HG02798 (cell line): ENCODE measurements at regions not wholly inside any gene's neighbourhood (a gene's known extent, or its start where the extent isn't known, plus 50 kb on each side); places are given as distances from the start of the nearest gene placed in this dataset.
A peak's percentile ranks its signal among the peaks of the same experiment; 100 is the strongest.
"Not testable (repeated sequence)": the region's sequence is repeated elsewhere in the genome, so short reads cannot be mapped to it uniquely, and the experiment has no call there.

Experiments used
- ATAC-seq: cut with Tn5 transposase; IDR thresholded peaks from one replicate; pipeline ENCODE4 v1.9.1; 2021; ENCODE audit warnings: mild to moderate bottlenecking; ENCODE audit not compliant: unreplicated experiment, poor library complexity

DNA sequence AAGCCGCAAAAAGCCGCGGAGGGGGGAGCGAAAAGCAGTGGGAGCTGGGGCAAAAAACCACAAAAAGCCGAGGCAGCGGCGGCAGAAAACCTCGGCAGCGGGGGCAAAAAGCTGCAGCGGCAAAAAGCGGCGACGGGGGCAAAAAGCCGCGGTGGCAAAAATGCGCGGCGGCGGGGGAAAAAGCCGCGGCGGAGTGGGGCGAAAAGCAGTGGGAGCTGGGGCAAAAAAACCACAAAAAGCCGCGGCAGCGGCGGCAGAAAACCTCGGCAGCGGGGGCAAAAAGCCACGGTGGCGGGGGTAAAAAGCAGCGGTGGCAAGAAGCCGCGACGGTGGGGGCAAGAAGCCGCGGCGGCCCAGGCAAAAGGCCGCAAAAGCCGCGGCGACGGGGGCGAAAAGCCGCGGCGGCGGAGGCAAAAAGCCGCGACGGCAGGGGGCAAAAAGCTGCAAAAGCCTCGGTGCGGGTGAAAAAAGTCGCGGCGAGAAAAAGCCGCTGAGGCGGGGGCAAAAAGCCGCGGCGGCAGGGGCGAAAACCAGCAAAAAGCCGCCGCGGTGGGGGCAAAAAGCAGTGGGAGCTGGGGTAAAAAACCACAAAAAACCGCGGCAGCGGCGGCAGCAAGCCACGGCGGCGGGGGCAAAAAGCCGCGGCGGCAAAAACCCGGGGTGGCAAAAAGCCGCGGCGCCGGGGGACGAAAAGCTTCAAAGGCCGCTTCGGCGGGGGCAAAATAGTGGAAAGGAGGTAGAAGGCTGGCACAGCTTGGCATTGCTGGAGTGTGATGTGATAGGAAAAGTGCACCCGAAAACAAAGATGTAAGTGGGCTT is 135.9 kb downstream of the ZNF92 start:
- ATAC-seq: no peak

GRCh38 chr7:65510187-65510538 is 136.5 kb downstream of the ZNF92 start:
- not testable (repeated sequence) for ATAC-seq

DNA sequence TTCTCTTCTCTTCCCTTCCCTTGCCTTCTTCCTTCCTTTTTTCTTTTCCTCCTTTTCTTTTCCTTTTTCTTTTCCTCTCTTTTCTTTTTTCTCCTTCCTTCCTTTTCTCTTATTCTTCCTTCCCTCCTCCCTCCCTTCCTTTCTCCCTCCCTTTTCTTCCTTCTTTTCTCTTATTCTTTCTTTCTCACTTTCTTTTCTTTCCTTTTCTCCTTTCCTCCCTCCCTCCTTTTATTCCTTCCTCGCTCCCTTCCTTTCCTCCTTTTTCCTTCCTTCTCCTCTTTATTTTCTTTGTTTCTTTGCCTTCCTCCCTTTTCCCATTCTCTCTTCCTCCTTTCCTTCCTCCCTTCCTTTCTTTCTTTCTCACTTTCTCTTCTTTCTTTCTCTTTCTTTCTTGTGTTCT is 146.1 kb downstream of the ZNF92 start:
- ATAC-seq: not testable (repeated sequence)

GRCh38 chr7:65545465-65546161 is 172.0 kb downstream of the ZNF92 start:
- not testable (repeated sequence) for ATAC-seq

DNA sequence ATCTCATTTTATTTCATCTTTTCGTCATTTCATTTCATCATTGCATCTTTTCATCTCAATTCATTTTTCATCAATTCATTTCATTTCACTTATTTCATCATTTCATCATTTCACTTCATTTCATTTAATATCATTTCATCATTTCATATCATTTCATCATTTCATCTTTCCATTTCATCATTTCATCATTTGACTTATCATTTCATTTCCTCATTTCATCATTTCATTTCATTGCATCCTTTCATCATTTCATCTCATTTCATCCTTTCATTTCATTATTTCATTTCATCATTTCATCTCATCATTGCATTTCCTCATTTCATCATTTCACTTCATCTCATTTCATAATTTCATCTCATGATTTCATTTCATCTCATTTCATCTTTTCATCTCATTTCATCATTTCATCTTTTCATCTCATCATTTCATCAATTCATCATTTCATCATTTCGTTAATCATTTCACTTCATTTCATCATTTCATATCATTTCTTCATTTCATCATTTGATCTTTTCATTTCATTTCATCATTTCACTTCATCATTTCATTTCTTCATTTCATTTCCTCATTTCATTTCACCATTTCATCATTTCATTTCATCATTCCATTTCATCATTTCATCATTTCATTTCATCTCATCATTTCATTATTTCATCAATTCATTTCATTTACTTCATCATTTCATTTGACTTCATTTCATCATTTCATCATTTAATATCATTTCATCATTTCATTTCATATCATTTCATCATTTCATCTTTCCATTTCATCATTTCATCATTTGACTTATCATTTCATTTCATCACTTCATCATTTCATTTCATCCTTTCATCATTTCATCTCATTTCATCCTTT is 176.2 kb downstream of the ZNF92 start:
- not testable (repeated sequence) for ATAC-seq

DNA sequence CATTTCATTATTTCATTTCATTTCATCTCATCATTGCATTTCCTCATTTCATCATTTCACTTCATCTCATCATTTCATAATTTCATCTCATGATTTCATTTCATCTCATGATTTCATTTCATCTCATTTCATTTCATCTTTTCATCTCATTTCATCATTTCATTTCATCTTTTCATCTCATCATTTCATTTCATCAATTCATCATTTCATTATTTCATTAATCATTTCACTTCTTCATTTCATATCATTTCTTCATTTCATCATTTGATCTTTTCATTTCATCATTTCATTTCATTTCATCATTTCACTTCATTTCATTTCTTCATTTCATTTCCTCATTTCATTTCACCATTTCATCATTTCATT is 176.8 kb downstream of the ZNF92 start:
- ATAC-seq: not testable (repeated sequence)

DNA sequence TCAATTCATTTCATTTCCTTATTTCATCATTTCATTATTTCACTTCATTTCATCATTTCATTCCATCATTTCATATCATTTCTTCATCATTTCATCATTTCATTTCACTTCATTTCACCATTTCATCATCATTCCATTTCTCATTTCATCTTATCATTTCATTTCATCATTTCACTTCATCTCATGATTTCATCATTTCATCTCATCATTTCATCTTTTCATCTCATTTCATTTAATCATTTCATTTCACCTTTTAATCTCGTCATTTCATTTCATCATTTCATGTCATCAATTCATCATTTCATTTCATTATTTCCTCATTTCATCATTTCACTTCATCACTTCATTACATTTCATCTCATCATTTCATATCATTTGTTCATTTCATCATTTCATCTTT is 177.4 kb downstream of the ZNF92 start:
- not testable (repeated sequence) for ATAC-seq

DNA sequence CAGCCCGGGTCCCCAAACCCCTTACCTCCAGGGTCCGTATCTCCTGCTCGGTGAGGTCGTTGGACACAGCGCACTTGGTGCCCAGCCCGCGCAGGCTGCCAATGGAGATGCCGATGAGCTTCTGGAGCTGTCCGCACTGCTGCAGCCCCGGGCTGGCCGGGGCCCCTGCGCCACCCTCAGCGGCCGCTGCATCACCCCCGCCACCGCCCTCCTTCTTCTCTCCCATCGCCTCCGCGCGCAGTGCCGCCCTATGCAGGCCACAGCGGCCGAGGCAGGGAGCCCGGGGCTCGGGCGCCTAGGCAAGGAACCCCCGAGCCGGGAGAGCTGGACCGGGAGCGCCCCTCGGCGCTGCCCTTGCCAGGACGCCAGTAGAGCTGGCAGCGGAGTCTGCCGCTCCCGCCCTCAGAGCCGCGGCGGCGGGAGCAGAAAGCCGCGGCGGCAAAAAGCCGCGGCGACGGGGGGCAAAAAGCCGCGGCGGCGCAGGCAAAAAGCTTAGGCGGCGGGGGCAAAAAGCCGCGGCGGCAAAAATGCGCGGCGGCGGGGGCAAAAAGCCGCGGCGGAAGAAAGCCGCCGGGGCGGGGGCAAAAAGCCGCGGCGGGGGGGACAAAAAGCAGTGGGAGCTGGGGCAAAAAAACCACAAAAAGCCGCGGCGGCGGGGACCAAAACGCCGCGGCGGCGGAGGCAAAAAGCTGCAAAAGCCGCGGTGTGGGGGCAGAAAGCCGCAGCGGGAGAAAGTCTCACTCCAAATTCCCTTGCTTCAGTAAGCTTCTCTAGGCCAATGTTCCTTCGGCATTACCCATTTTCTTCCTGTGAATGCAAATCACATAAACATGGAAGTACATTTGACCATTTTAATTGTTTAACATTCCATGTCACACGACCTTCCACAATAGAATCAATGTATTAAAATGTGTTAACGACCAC is 181.2 kb downstream of the ZNF92 start:
- ATAC-seq: not testable (repeated sequence)

DNA sequence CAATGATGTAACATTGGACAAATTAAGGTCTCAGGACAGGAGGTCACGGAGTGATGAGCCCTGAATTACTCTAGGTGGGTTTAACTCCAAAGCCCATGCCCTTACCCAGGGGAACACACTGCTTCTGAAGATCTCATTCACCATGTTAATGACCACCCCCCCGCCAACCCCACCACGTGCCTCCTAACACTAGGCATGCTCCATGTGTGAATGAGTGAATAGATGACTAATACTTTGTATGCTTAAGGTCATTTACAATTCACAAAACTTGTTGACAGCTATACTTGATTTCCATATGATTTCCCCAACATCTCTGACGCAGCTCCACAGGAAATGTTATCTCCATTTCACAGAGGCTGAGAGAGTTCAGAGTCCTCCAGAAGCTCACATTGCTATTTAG is 184.9 kb downstream of the ZNF92 start:
- not testable (repeated sequence) for ATAC-seq

DNA sequence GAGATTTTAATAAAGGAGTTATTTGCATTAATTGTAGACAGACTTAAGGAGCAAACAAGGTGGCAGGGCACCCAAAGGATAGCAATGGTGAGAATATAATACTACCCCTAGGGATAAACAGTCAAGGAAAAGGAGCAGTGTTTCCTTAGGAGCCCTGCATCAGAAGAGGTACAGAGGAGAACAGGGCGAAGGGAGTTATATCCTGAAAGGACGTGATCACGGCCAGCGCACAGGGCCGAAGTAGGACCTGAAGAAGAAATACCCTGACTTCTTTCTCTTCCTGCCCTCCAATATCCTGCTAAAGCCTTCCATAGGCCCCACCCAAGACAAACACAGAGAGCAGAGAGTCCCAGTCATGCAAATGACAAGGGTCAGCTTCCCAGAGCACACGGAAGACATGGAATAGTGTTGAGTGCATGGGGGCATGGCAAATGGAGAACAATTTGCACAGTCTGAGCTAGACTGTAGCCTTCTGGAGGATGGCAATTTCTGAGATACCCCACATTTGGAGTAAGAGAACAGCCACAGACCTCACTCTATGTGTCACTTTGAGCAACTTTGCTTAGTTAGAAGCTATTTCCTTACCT is 188.2 kb downstream of the ZNF92 start:
- not testable (repeated sequence) for ATAC-seq

DNA sequence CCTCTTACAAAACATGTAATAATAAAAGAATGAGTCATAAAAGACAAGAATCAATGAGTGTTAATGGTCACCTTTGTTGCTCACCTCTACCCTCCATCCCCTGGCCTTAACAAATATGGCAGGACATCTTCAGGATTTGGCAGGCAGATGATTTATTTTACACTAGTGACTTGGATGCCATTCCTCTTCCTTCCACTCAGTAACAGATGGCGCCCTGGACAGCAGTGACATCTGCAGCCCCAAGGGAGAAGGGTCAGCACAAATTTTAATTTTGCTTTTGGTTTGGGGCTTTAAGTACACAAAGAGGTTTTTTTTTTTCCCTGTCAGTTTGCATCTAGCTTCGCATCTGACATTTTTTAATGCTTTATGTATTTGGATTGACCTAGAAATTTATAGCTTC is 188.9 kb downstream of the ZNF92 start:
- ATAC-seq: peak; percentile 67

DNA sequence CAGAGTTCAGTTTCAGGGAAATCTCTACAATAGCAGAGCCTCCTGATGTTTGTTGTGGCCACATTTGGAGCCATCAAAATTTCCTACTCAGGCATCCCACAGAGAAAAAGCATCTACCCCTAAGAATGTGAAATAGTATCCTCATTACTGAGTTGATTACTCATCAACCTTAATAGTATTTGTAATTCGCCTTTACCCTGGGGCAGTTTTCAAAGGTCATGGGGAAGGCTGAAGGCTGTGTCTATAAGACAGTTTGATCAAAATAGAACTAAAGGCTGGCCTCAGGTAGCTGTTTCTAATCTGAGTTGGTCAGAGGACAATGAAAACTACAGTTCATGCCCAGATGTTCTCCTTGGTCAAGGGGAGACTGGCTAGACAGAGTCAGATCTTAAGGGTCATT is 189.7 kb downstream of the ZNF92 start:
- not testable (repeated sequence) for ATAC-seq

DNA sequence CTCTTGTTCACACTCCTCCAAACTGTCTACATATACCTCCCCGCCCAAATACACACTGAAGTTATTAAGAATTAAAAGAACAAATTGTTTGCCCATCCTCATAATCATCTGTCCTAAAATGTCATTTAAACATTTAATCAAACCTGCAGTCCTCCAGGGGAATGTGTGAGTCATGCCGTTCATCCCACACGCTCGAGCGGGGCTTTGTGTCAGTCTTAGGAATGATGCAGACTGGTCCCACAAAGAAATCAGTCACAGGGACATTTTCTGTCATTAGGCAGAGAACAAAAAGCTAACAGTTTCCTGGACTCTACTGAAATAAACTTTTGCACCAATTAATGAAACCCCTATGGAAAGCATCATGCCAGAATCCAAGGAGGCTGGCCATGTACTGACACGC is 194.6 kb downstream of the ZNF92 start:
- ATAC-seq: not testable (repeated sequence)

- not testable (repeated sequence) for ATAC-seq
Observed at GRCh38 chr7:65570990-65571389, 197.3 kb downstream of the ZNF92 start.

- ATAC-seq: not testable (repeated sequence)
Observed at GRCh38 chr7:65572581-65572980, 198.9 kb downstream of the ZNF92 start.

- ATAC-seq: not testable (repeated sequence)
Observed at GRCh38 chr7:65576370-65576769, 202.7 kb downstream of the ZNF92 start.

DNA sequence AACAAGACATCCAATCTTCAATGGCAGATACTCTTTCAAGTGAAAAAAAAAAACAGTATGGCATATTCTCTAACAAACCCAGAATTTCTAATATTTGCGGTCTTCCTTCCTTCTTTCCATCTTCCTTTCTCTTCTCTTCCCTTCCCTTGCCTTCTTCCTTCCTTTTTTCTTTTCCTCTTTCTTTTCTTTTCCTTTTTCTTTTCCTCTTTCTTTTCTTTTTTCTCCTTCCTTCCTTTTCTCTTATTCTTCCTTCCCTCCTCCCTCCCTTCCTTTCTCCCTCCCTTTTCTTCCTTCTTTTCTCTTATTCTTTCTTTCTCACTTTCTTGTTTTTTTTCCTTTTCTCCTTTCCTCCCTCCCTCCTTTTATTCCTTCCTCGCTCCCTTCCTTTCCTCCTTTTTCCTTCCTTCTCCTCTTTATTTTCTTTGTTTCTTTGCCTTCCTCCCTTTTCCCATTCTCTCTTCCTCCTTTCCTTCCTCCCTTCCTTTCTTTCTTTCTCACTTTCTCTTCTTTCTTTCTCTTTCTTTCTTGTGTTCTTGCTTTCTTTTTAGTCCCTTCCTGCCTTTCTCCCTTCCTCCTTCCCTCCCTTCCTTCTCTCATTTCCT is 209.0 kb downstream of the ZNF92 start:
- not testable (repeated sequence) for ATAC-seq

- not testable (repeated sequence) for ATAC-seq
Observed at GRCh38 chr7:65602495-65602894, 228.8 kb downstream of the ZNF92 start.

DNA sequence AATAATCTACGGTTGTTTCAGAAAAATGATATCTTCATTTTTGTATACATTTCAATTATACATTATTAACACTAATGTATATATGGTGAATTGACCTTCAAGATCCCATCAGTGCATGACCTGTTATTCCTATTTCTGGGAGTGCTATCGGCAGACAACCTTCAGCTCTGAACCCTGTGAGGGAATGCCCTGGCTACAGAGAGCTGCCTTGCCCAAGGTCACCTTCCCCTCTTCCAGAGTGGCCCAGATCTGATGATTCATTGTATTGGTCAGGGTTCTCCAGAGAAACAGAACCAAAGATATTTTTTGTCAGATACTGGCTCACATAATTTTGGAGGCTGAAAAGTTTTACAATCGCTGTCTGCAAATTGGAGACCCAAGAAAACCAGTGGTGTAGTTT is 235.5 kb downstream of the ZNF92 start:
- ATAC-seq: no peak
